Esophagus muscularis mucosa (tissue), 4 donors: ENCODE measurements at regions not wholly inside any gene's neighbourhood (a gene's known extent, or its start where the extent isn't known, plus 50 kb on each side); places are given as distances from the start of the nearest gene placed in this dataset.

Source experiments
- DNase-seq: peaks from one replicate; pipeline ENCODE4 v3.0.0-alpha.2; 2017; ENCODE audit errors: extremely low spot score
- H3K27ac ChIP-seq, 4 donors: fragments of 200-600 bp; sonication (generic); replicated peaks in 1 of 4; 1 replicate in 3 of 4; 2 replicates in 1 of 4; pipeline ENCODE4 v1.5.1; 2016 to 2019; ENCODE audit warnings: mild to moderate bottlenecking in 1 of 4
- H3K27me3 ChIP-seq, 4 donors: fragments of 200-600 bp; sonication (generic); one replicate each; pipeline versions ENCODE4 v1.5.1 to v1.6.0; 2016 to 2019
- H3K36me3 ChIP-seq, 4 donors: fragments of 200-600 bp; sonication (generic); one replicate each; pipeline ENCODE4 v1.5.1; 2016 to 2019
- H3K4me1 ChIP-seq, 4 donors: fragments of 200-600 bp; sonication (generic); one replicate each; pipeline ENCODE4 v1.5.1; 2016 to 2019
- H3K4me3 ChIP-seq, 4 donors: fragments of 200-600 bp; sonication (generic); 1 replicate in 2 of 4; 2 replicates in 2 of 4; pipeline ENCODE4 v1.5.1; 2016 to 2019; ENCODE audit warnings: mild to moderate bottlenecking in 4 of 4, moderate library complexity in 1 of 4
- H3K9me3 ChIP-seq, 4 donors: fragments of 200-600 bp; sonication (generic); 1 replicate in 3 of 4; 2 replicates in 1 of 4; pipeline ENCODE4 v1.5.1; 2016 to 2019
- CTCF ChIP-seq, 3 experiments: fragments of 200-600 bp in 2 of 3; fragments of 450-650 bp in 1 of 3; sonication (generic) in 2 of 3; IDR thresholded peaks; one replicate each; pipeline ENCODE4 v1.5.1; 2017 to 2019; ENCODE audit warnings: antibody characterized with exemption in 3 of 3, mild to moderate bottlenecking in 2 of 3, moderate library complexity in 1 of 3
- EP300 ChIP-seq: sonication (generic); formaldehyde crosslinking; IDR thresholded peaks from one replicate; pipeline ENCODE4 v1.6.1; 2017; ENCODE audit warnings: antibody characterized with exemption
- POLR2A ChIP-seq: fragments of 450-650 bp; IDR thresholded peaks from one replicate; pipeline ENCODE4 v1.6.1; 2017; ENCODE audit warnings: antibody characterized with exemption, moderate library complexity, mild to moderate bottlenecking, low read depth
- POLR2AphosphoS5 ChIP-seq, 2 donors: sonication (generic); formaldehyde crosslinking; IDR thresholded peaks; one replicate each; pipeline ENCODE4 v1.6.1; 2017; ENCODE audit warnings: antibody characterized with exemption in 2 of 2
- WGBS: methylation state at CpG from one replicate; pipeline ENCODE4 v1.1.5; 2018; 5-methylcytosine and 5-hydroxymethylcytosine counted together
- intact Hi-C: fragments of 100-400 bp; cut with DNase I; formaldehyde crosslinking; loops from one replicate; pipeline ENCODE4 v1.15.1; 2023

- Histone ChIP-seq H3K36me3 (no peaks in the 10 kb centered on the region), H3K27ac (no peak overlapping the region), H3K4me1 (peaks cover 0 to 8% (median 3%) of the 10 kb centered on the region in 4 donors), H3K9me3 (no peaks in the 10 kb centered on the region), H3K27me3 (no peaks in the 10 kb centered on the region), H3K4me3 (no peak overlapping the region)
- no peak for DNase-seq
- 95% methylated on average over 4 of the region's 4 CpGs for WGBS
- intact Hi-C loops, result no loop called here
- no peak for TF ChIP-seq POLR2A
- TF ChIP-seq EP300, result no peak
- TF ChIP-seq POLR2AphosphoS5 (IDR thresholded peaks at IDR 0.05), result no peak
- TF ChIP-seq CTCF (IDR thresholded peaks at IDR 0.05), result no peak
These were observed 88.4 kb downstream of the DUSP6 start for GRCh38 chr12:89263900-89264299.

GRCh38 chr12:89262855-89263552, 89.3 kb downstream of the DUSP6 start:
- Histone ChIP-seq H3K36me3 (no peaks in the 10 kb centered on the region), H3K4me3 (no peak overlapping the region), H3K27me3 (no peaks in the 10 kb centered on the region), H3K27ac (no peak overlapping the region), H3K4me1 (peaks cover 0 to 8% (median 3%) of the 10 kb centered on the region in 4 donors), H3K9me3 (no peaks in the 10 kb centered on the region)
- no peak for TF ChIP-seq POLR2AphosphoS5 (IDR thresholded peaks at IDR 0.05)
- no peak for TF ChIP-seq CTCF (IDR thresholded peaks at IDR 0.05)
- TF ChIP-seq POLR2A, result no peak
- no peak for TF ChIP-seq EP300
- WGBS, result 97% methylated on average over 2 of the region's 2 CpGs
- intact Hi-C loops, result no loop called here
- DNase-seq, result no peak

- TF ChIP-seq POLR2A (no peak), CTCF (IDR thresholded peaks at IDR 0.05) (no peak), EP300 (no peak), POLR2AphosphoS5 (IDR thresholded peaks at IDR 0.05) (no peak)
- H3K27ac ChIP-seq, result no peak overlapping the region
- intact Hi-C loops, result no loop called here
- H3K9me3 ChIP-seq, result no peaks in the 10 kb centered on the region
- DNase-seq, result no peak
- H3K4me1 ChIP-seq, result peaks cover 0 to 8% (median 3%) of the 10 kb centered on the region in 4 donors
- WGBS, result 52% methylated on average over 4 of the region's 4 CpGs
- H3K4me3 ChIP-seq, result no peak overlapping the region
- H3K36me3 ChIP-seq, result no peaks in the 10 kb centered on the region
- H3K27me3 ChIP-seq, result no peaks in the 10 kb centered on the region
These were observed 90.3 kb downstream of the DUSP6 start for GRCh38 chr12:89261982-89262381.

- H3K4me1 ChIP-seq, result peaks cover 0 to 8% (median 3%) of the 10 kb centered on the region in 4 donors
- DNase-seq, result no peak
- no peaks in the 10 kb centered on the region for H3K36me3 ChIP-seq
- TF ChIP-seq EP300 (no peak), POLR2AphosphoS5 (IDR thresholded peaks at IDR 0.05) (no peak), POLR2A (no peak), CTCF (IDR thresholded peaks at IDR 0.05) (no peak)
- no peaks in the 10 kb centered on the region for H3K9me3 ChIP-seq
- no peaks in the 10 kb centered on the region for H3K27me3 ChIP-seq
- H3K4me3 ChIP-seq, result no peak overlapping the region
- H3K27ac ChIP-seq, result no peak overlapping the region
- intact Hi-C loops, result no loop called here
These were observed 91.3 kb downstream of the DUSP6 start for GRCh38 chr12:89260841-89261637.
